HG03103 (cell line): ENCODE measurements at regions not wholly inside any gene's neighbourhood (a gene's known extent, or its start where the extent isn't known, plus 50 kb on each side); places are given as distances from the start of the nearest gene placed in this dataset.

Experiments used
- ATAC-seq: cut with Tn5 transposase; IDR thresholded peaks from one replicate; pipeline ENCODE4 v1.9.1; 2021; ENCODE audit warnings: low read depth; ENCODE audit not compliant: unreplicated experiment

GRCh38 chrX:68901519-68901918, 72.7 kb downstream of the EFNB1 start:
- no peak for ATAC-seq

- no peak for ATAC-seq
Measured at GRCh38 chrX:68898598-68898997, 69.8 kb downstream of the EFNB1 start.

- no peak for ATAC-seq
Measured at GRCh38 chrX:68897118-68897945, 68.5 kb downstream of the EFNB1 start.

GRCh38 chrX:68896581-68896980, 67.8 kb downstream of the EFNB1 start:
- ATAC-seq = no peak

- ATAC-seq = no peak
Measured at GRCh38 chrX:68895778-68896177, 67.0 kb downstream of the EFNB1 start.

GRCh38 chrX:68895341-68895755, 66.5 kb downstream of the EFNB1 start:
- no peak for ATAC-seq

- no peak for ATAC-seq
Measured at GRCh38 chrX:68894513-68895340, 65.9 kb downstream of the EFNB1 start.

GRCh38 chrX:68894142-68894512, 65.3 kb downstream of the EFNB1 start:
- ATAC-seq = no peak

GRCh38 chrX:68892651-68893050, 63.8 kb downstream of the EFNB1 start:
- no peak for ATAC-seq

- ATAC-seq = no peak
Measured at GRCh38 chrX:68892134-68892533, 63.3 kb downstream of the EFNB1 start.
